Testis (tissue), 2 donors: ENCODE measurements at regions not wholly inside any gene's neighbourhood (a gene's known extent, or its start where the extent isn't known, plus 50 kb on each side); places are given as distances from the start of the nearest gene placed in this dataset.

Experiments used
- CTCF ChIP-seq, 3 experiments: fragments of 450-650 bp in 2 of 3; fragments of 200-600 bp in 1 of 3; sonication (generic) in 1 of 3; IDR thresholded peaks; one replicate each; pipeline ENCODE4 v1.5.1; 2016 to 2019; ENCODE audit warnings: antibody characterized with exemption in 3 of 3, mild to moderate bottlenecking in 2 of 3, moderate library complexity in 1 of 3
- POLR2A ChIP-seq: fragments of 450-650 bp; IDR thresholded peaks from one replicate; pipeline ENCODE4 v1.6.1; 2017; ENCODE audit warnings: antibody characterized with exemption, mild to moderate bottlenecking, moderate library complexity

GRCh38 chr6:66159937-66160336 is 452.9 kb upstream of the EYS start:
- TF ChIP-seq CTCF (IDR thresholded peaks at IDR 0.05) (no peak), POLR2A (no peak)
